GM12872 (cell line): ENCODE measurements at regions not wholly inside any gene's neighbourhood (a gene's known extent, or its start where the extent isn't known, plus 50 kb on each side); places are given as distances from the start of the nearest gene placed in this dataset.

Source experiments
- TF ChIP-seq, protein P1 (sequence below): IDR thresholded peaks from 3 replicates; pipeline ENCODE4 v1.5.1; 2011; ENCODE audit warnings: low read depth, mild to moderate bottlenecking, low read length, moderate library complexity; ENCODE audit not compliant: insufficient read depth

DNA sequence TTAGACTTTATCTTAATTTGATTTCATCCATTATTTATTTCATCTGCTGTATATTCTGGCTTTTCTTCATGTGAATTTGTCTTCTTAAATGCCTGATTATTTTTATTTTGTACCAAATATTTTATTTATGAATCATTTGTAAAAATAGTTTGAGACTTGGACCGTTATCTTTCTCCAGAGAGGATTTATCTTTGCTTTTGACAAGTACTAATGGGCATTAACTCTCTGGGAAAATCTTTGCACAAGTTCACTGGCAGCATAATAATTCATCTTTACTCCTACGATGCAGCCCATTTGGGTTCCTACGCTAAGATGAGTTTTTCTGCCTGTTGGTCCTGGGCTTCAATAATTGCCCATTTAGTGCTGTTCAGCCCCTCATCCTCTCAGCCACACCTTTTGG lies 131.0 kb upstream of the RORB start:
- TF ChIP-seq, protein P1, sequence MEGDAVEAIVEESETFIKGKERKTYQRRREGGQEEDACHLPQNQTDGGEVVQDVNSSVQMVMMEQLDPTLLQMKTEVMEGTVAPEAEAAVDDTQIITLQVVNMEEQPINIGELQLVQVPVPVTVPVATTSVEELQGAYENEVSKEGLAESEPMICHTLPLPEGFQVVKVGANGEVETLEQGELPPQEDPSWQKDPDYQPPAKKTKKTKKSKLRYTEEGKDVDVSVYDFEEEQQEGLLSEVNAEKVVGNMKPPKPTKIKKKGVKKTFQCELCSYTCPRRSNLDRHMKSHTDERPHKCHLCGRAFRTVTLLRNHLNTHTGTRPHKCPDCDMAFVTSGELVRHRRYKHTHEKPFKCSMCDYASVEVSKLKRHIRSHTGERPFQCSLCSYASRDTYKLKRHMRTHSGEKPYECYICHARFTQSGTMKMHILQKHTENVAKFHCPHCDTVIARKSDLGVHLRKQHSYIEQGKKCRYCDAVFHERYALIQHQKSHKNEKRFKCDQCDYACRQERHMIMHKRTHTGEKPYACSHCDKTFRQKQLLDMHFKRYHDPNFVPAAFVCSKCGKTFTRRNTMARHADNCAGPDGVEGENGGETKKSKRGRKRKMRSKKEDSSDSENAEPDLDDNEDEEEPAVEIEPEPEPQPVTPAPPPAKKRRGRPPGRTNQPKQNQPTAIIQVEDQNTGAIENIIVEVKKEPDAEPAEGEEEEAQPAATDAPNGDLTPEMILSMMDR = no peak

DNA sequence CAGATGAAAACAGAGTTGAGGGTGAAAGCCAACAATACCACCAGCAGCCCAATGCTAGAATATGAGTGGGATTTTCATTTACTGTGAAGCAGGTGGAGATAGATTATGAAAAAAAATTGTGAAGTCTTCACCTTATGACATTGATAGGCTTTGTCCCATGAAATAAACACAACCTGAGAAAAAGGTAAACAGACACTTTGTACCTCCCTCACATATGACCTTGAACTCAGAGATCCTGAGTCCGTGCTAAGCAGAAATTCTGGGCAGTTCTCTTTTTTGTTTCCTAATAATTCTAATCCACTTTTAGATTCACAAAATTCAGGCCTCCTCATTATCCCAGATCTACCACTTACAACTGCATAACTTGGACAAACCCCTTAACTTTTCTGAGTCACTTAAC lies 127.3 kb upstream of the RORB start:
- TF ChIP-seq, protein P1 = no peak

DNA sequence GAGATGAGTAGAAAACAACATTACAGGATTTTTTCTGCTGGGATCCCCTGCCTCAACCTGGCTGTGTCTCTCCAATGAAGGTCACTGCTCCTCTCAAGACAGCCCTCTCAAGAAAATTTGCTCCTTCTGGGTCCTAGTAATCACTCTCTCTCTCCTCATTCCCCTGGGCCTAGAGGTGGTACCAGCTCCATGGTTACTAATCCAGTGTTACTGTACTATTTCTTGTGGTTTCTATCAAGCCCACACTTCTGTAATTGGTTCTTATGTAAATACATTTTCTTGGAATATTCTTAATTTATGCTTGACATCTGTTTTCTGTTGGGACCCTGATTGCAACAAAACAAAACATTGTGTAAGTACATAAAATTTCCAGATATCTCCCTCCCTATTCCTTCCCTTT lies 123.8 kb upstream of the RORB start:
- TF ChIP-seq, protein P1 = no peak

DNA sequence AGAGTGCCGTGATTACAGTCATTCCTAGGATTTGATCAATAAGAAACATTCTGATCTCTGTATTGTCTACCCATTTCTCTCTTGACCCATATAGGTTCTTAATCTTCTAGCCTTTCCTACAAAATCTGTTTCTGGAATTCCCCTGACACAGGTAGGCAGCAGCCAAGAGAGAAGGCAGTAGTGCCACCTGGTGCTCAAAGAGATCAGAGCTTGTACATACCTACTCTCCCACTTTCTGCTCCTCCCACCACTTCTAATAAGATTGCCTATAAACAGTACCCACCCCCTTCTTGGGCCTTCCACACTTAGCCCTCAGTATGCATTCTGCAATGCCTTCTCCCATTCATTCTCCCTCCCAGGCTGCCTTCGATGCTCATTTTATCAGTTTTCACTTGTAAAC lies 117.4 kb upstream of the RORB start:
- TF ChIP-seq, protein P1 = peak; percentile 59

DNA sequence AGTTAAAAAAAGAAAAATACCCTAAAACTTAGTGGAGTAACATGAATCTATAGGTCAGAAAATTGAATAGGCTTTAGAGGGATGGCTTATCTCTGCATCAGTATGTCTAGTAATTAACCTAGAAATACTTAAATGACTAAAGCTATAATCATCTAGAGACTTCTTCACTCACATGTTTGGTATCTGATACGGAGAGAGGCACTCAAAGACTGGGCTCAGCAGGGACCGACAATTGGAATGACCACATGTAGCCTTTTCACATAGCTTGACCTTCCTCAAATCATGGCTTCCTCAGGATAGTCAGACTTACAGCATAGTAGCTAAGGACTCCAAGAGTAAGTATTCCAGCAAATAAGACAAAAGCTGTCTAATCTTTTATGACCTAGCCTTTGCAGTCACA lies 105.3 kb upstream of the RORB start:
- TF ChIP-seq, protein P1 = no peak

DNA sequence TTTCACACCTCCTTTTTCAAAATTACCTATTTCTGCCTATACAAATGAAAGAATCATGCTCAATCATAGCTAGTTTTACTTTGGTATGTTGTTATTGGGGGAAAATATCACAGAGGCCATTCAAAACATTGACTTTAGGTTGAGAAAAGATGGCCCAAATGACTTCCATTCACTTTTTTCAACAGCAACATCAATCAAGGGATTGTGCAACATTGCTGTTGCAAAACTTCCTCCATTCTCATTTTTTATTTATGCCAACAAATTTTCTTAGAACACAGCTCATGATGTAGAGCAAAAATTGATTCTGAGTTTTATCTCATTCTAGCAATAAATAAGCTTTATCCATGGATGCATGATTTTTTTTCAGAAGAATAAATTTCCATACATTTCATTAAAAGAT lies 93.6 kb upstream of the RORB start:
- TF ChIP-seq, protein P1 = no peak

DNA sequence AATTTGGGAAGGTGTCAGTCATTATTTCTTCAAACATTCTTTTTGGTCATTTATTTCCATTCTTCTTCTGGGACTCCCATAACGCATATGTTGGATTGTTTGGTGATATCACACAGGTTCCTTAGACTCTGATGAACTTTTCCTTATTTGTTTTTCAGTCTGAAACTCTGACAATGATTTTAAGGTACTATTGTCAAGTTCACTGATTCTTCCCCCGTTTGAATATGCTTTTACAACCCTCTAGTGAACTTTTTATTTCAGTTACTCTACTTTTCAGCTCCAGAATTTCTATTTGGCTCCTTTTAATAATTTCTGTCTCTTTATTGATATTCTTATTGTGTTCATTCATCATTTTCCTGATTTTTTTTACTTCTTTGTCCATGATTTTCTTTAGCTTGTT lies 92.5 kb upstream of the RORB start:
- TF ChIP-seq, protein P1 = no peak

DNA sequence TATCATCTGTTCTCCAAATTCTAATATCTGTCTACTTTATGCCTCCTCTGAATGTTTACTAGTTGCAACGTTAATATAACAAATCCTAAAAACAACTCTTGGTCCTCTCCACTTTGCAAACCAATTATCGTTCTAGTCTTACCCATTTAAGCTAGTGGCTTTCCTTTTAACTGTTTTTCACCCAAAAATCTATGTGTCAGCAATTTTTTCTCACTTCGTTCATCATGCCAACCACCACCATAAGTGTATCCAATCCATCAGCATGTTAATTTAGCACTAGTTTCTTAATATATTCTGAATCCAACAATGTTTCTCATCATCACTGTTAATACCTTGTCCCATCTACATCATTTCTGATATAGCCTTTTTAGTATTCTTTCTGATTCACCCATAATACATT lies 90.0 kb upstream of the RORB start:
- TF ChIP-seq, protein P1 = no peak
